B cell (primary cell): ENCODE measurements at regions not wholly inside any gene's neighbourhood (a gene's known extent, or its start where the extent isn't known, plus 50 kb on each side); places are given as distances from the start of the nearest gene placed in this dataset.

Experiments used
- EZH2 ChIP-seq: IDR thresholded peaks from 2 replicates; pipeline ENCODE4 v1.6.1; 2012; ENCODE audit warnings: borderline replicate concordance, low read depth, mild to moderate bottlenecking, moderate library complexity, low read length; ENCODE audit not compliant: insufficient read depth, poor library complexity, severe bottlenecking
- TF ChIP-seq, protein P1 (sequence below): fragments of 200-600 bp; IDR thresholded peaks from one replicate; pipeline ENCODE4 v1.8.0; 2022; ENCODE audit warnings: antibody characterized with exemption, mild to moderate bottlenecking

DNA sequence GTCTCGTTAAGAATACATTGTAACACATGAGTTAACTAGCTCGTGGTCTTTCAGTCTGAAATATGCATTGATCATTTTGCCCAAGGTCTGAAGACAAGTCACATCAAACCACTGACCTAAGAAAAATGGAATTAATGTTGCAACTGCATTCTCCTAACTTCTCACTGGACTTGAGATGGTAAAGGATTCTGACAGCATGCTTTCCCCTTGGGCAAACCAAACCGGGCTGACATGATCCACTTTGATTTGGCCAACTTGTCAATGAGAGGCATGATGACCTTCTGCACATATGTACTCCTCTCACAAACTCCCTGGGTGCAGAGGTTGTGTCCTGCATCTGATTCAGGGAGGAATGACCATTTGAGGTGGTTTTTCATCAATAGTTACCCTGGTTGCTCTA is 1982.5 kb upstream of the PIK3C3 start:
- TF ChIP-seq, protein P1, sequence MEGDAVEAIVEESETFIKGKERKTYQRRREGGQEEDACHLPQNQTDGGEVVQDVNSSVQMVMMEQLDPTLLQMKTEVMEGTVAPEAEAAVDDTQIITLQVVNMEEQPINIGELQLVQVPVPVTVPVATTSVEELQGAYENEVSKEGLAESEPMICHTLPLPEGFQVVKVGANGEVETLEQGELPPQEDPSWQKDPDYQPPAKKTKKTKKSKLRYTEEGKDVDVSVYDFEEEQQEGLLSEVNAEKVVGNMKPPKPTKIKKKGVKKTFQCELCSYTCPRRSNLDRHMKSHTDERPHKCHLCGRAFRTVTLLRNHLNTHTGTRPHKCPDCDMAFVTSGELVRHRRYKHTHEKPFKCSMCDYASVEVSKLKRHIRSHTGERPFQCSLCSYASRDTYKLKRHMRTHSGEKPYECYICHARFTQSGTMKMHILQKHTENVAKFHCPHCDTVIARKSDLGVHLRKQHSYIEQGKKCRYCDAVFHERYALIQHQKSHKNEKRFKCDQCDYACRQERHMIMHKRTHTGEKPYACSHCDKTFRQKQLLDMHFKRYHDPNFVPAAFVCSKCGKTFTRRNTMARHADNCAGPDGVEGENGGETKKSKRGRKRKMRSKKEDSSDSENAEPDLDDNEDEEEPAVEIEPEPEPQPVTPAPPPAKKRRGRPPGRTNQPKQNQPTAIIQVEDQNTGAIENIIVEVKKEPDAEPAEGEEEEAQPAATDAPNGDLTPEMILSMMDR: no peak
- no peak for TF ChIP-seq EZH2
